HG03469 (cell line): ENCODE measurements at regions not wholly inside any gene's neighbourhood (a gene's known extent, or its start where the extent isn't known, plus 50 kb on each side); places are given as distances from the start of the nearest gene placed in this dataset.

Experiments
- ATAC-seq: cut with Tn5 transposase; IDR thresholded peaks from one replicate; pipeline ENCODE4 v1.9.1; 2021; ENCODE audit warnings: mild to moderate bottlenecking, moderate library complexity, moderate number of reproducible peaks; ENCODE audit not compliant: unreplicated experiment

DNA sequence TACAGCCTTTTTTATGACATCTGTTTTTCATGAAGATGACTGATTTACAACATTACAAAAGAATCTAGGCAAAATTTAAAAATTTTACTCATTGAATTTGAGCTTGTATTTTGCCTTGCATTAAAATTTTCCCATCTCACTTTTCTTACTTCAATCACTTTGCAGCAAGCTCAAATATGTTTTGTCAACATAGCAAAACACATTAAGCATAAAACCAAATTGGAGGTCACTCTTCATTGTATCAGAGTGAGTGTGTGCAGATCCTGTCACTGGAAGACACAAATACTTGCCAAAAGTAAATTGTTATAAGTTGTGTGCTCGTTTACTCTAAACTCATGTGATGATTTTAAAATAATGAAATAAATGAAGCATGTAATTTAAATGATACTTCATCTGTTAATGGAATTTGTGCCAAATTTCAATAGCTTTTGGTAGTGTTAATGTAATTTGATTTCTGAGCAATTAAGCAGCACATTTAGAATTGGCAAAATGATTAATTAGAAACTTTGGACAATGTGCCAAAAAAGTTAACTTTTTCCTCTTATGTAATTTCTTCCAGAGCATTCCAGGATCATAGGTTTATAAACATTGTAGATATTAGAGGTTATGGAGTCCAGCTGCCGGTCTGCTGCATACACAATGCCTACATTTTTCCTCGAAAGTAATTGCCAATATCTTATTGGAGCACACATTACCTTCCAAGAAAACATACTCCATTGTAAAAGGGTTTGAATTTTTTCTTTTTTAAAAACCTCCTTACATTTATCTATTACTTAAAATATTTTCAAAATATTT is 1078.2 kb upstream of the LRRTM3 start:
- ATAC-seq = no peak

DNA sequence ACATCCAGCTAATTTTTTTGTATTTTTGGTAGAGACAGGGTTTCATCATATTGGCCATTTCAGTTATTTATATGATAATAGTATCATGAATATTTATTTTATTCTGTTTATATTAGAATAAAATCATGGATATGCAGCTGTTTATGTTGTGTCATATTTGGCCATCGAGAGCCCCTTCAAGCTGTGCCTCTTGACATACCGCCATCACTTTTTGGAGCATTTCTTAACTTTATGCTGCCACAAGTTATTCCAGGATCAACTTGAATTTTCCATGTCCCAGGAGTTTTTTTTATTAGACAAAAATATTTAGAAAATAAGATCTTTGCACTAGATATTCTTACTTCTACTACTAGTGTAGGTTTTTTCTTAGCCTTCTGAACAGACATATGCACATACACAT is 1067.0 kb upstream of the LRRTM3 start:
- no peak for ATAC-seq

DNA sequence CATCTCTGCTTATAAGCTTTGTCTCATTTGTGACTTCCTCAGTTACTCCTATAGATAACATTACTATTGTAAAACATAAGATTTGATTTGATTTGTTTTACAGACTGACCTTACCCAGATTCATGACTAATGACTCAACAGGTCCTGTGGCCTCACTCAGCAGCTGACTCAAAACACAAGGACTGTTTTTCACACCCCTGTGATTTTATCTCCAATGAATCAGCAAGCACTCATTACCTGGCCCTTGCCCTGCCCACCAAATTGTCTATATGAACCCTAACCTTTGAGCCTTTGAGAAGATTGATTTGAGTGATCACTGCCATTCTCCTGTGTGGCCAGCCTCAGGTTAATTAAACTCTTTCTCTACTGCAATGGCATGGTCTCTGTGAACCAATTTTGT is 1064.6 kb upstream of the LRRTM3 start:
- no peak for ATAC-seq
